ENCODE measurements at regions not wholly inside any gene's neighbourhood (a gene's known extent, or its start where the extent isn't known, plus 50 kb on each side); places are given as distances from the start of the nearest gene placed in this dataset.

GRCh38 chr12:82069931-82070514 is 288.2 kb downstream of the CCDC59 start:
- TF ChIP-seq CTCF (optimal IDR thresholded peaks at IDR 0.05 in 1 of 3, IDR thresholded peaks at IDR 0.05 in 1 of 3, conservative IDR thresholded peaks at IDR 0.05 in 1 of 3; ENCODE audit: extremely low read depth in 1 of 3, insufficient read depth in 2 of 3, low read length in 3 of 3) (no peak), EZH2 (IDR thresholded peaks at IDR 0.05; ENCODE audit: low read length) (no peak)
